ENCODE measurements at regions not wholly inside any gene's neighbourhood (a gene's known extent, or its start where the extent isn't known, plus 50 kb on each side); places are given as distances from the start of the nearest gene placed in this dataset.

DNA sequence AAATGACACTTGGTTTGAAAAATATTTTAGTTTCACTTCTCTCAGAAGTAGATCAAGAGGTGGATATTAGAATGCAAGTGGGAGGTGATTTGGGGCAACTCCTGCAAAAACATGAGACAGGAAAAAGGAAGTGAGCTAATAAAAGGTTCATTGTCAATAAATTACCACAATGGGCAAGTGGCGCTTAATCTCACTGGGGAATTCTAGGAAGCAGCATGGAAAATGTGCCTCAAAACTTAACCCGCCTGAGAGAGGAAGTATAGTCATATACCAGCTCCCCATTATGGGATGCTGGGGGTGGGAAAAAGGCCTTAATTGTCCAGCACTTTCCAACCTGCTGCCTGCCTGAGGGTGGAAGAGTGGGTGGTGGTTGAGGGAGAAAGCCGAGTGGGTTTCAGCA lies 204.1 kb downstream of the ELAVL2 start:
- no peak for TF ChIP-seq POLR2A (IDR thresholded peaks at IDR 0.05)
- TF ChIP-seq, protein P1, sequence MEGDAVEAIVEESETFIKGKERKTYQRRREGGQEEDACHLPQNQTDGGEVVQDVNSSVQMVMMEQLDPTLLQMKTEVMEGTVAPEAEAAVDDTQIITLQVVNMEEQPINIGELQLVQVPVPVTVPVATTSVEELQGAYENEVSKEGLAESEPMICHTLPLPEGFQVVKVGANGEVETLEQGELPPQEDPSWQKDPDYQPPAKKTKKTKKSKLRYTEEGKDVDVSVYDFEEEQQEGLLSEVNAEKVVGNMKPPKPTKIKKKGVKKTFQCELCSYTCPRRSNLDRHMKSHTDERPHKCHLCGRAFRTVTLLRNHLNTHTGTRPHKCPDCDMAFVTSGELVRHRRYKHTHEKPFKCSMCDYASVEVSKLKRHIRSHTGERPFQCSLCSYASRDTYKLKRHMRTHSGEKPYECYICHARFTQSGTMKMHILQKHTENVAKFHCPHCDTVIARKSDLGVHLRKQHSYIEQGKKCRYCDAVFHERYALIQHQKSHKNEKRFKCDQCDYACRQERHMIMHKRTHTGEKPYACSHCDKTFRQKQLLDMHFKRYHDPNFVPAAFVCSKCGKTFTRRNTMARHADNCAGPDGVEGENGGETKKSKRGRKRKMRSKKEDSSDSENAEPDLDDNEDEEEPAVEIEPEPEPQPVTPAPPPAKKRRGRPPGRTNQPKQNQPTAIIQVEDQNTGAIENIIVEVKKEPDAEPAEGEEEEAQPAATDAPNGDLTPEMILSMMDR (IDR thresholded peaks at IDR 0.05): no peak

All from tibial nerve (tissue), 3 donors.